Peyer's patch (tissue), 4 donors: ENCODE measurements at regions not wholly inside any gene's neighbourhood (a gene's known extent, or its start where the extent isn't known, plus 50 kb on each side); places are given as distances from the start of the nearest gene placed in this dataset.

Experiments
- CTCF ChIP-seq, 6 experiments: fragments of 450-650 bp in 4 of 6; fragments of 200-600 bp in 2 of 6; sonication (generic) in 1 of 6; IDR thresholded peaks; one replicate each; pipeline ENCODE4 v1.5.1; 2017 to 2019; ENCODE audit warnings: antibody characterized with exemption in 6 of 6, mild to moderate bottlenecking in 3 of 6, moderate library complexity in 1 of 6
- POLR2A ChIP-seq, 2 donors: fragments of 450-650 bp; IDR thresholded peaks; one replicate each; pipeline ENCODE4 v1.5.1; 2017; ENCODE audit warnings: antibody characterized with exemption in 2 of 2, mild to moderate bottlenecking in 2 of 2, moderate library complexity in 2 of 2

GRCh38 chr6:170193326-170193821, 97.5 kb downstream of the DLL1 start:
- TF ChIP-seq POLR2A (IDR thresholded peaks at IDR 0.05) (no peak), CTCF (IDR thresholded peaks at IDR 0.05) (no peak)
